ENCODE measurements at regions not wholly inside any gene's neighbourhood (a gene's known extent, or its start where the extent isn't known, plus 50 kb on each side); places are given as distances from the start of the nearest gene placed in this dataset.

DNA sequence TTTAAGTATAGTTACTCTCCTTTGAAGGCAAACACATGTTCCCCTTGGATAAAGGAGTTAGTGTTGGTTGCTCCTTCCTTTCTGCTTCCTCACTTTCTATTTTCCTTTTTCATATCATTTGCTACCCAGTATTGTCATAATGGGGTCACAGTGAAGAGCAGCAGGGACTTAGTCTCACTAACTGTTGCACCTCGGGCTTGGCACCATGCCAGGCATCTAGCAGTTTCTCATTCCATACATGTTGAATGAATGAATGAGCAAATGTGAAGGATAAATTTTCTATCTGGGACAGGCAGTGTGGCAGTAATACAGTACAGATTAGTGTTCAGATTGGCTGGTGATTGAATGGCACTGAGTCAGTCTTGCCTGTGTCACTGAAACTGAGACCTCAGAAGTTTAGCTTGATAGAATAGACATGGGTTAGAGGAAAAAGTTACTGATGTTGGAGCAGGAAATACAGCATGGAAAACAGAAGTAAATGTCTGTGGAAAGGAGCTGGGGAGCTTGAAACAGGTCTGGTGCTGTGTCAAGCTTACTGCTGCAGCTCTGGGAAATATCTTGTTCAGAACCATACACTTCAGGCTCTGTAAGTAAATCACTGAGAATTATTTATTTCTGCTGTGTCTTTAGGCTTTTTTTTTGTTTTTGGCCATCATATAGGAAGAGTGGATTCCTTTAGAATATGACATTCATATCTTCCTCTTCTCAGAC is 55.8 kb upstream of the PITX2 start:
- 14% methylated on average over 1 of the region's 1 CpG for WGBS
- no peaks in the 10 kb centered on the region for H3K9me3 ChIP-seq (ENCODE audit: control insufficient read depth in 4 of 4, low read length in 3 of 4)
- no peak for DNase-seq (ENCODE audit: low spot score)

DNA sequence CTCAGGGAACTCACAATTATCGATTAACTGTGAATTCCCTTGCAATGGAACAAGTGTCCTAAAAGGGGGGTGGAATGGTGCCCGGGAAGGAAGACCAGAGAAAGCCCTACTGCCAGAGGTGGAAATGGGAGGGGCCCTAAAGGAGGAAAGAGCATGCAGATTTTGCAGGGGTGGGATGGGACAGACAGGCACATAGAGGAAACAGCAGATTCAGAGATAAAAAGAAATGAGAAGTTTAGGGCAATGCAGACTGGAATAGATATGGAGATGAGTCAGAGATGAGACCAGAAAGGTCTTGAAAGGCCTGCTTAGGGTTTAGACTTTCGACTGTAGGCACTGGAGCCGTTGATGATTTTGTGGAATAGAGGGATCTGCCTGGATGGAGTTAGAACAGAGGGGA is 57.4 kb upstream of the PITX2 start:
- Histone ChIP-seq H3K9ac (ENCODE audit: low read depth in 1 of 2, low read length in 2 of 2) (no peak overlapping the region), H3K36me3 (ENCODE audit: control insufficient read depth in 4 of 4, insufficient read depth in 3 of 4, low read depth in 1 of 4, low read length in 3 of 4) (no peaks in the 10 kb centered on the region), H3K27ac (ENCODE audit: low read depth in 1 of 2, low read length in 2 of 2) (no peak overlapping the region), H3K4me1 (ENCODE audit: control insufficient read depth in 4 of 4, insufficient read depth in 4 of 4, low read length in 3 of 4) (no peaks in the 10 kb centered on the region), H3K9me3 (ENCODE audit: control insufficient read depth in 4 of 4, low read length in 3 of 4) (no peaks in the 10 kb centered on the region), H3K4me3 (ENCODE audit: low read depth in 1 of 3, low read length in 3 of 3) (no peak overlapping the region), H3K27me3 (ENCODE audit: control insufficient read depth in 4 of 4, insufficient read depth in 4 of 4, low read length in 3 of 4) (peaks cover 0 to 6% (median 0%) of the 10 kb centered on the region in 4 donors)
- DNase-seq (ENCODE audit: low spot score) = no peak
- 57% methylated on average over 4 of the region's 4 CpGs for WGBS
- TF ChIP-seq, protein P1, sequence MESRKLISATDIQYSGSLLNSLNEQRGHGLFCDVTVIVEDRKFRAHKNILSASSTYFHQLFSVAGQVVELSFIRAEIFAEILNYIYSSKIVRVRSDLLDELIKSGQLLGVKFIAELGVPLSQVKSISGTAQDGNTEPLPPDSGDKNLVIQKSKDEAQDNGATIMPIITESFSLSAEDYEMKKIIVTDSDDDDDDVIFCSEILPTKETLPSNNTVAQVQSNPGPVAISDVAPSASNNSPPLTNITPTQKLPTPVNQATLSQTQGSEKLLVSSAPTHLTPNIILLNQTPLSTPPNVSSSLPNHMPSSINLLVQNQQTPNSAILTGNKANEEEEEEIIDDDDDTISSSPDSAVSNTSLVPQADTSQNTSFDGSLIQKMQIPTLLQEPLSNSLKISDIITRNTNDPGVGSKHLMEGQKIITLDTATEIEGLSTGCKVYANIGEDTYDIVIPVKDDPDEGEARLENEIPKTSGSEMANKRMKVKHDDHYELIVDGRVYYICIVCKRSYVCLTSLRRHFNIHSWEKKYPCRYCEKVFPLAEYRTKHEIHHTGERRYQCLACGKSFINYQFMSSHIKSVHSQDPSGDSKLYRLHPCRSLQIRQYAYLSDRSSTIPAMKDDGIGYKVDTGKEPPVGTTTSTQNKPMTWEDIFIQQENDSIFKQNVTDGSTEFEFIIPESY (IDR thresholded peaks at IDR 0.05) = no peak
- TF ChIP-seq, protein P2, sequence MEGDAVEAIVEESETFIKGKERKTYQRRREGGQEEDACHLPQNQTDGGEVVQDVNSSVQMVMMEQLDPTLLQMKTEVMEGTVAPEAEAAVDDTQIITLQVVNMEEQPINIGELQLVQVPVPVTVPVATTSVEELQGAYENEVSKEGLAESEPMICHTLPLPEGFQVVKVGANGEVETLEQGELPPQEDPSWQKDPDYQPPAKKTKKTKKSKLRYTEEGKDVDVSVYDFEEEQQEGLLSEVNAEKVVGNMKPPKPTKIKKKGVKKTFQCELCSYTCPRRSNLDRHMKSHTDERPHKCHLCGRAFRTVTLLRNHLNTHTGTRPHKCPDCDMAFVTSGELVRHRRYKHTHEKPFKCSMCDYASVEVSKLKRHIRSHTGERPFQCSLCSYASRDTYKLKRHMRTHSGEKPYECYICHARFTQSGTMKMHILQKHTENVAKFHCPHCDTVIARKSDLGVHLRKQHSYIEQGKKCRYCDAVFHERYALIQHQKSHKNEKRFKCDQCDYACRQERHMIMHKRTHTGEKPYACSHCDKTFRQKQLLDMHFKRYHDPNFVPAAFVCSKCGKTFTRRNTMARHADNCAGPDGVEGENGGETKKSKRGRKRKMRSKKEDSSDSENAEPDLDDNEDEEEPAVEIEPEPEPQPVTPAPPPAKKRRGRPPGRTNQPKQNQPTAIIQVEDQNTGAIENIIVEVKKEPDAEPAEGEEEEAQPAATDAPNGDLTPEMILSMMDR (IDR thresholded peaks at IDR 0.05; ENCODE audit: low read depth, low read length, missing input control) = no peak
- TF ChIP-seq SP1 (IDR thresholded peaks at IDR 0.05) (no peak), NR2F2 (IDR thresholded peaks at IDR 0.05) (no peak), FOXA1 (IDR thresholded peaks at IDR 0.05) (no peak), YY1 (IDR thresholded peaks at IDR 0.05) (no peak), EGR1 (IDR thresholded peaks at IDR 0.05; ENCODE audit: low read depth in 2 of 2) (no peak), RAD21 (IDR thresholded peaks at IDR 0.05) (no peak), GABPA (IDR thresholded peaks at IDR 0.05 in 1 of 2, conservative IDR thresholded peaks at IDR 0.05 in 1 of 2) (no peak), TAF1 (conservative IDR thresholded peaks at IDR 0.05) (no peak), HNF4G (IDR thresholded peaks at IDR 0.05) (no peak), FOXA2 (IDR thresholded peaks at IDR 0.05) (no peak)
- TF ChIP-seq, protein P3, sequence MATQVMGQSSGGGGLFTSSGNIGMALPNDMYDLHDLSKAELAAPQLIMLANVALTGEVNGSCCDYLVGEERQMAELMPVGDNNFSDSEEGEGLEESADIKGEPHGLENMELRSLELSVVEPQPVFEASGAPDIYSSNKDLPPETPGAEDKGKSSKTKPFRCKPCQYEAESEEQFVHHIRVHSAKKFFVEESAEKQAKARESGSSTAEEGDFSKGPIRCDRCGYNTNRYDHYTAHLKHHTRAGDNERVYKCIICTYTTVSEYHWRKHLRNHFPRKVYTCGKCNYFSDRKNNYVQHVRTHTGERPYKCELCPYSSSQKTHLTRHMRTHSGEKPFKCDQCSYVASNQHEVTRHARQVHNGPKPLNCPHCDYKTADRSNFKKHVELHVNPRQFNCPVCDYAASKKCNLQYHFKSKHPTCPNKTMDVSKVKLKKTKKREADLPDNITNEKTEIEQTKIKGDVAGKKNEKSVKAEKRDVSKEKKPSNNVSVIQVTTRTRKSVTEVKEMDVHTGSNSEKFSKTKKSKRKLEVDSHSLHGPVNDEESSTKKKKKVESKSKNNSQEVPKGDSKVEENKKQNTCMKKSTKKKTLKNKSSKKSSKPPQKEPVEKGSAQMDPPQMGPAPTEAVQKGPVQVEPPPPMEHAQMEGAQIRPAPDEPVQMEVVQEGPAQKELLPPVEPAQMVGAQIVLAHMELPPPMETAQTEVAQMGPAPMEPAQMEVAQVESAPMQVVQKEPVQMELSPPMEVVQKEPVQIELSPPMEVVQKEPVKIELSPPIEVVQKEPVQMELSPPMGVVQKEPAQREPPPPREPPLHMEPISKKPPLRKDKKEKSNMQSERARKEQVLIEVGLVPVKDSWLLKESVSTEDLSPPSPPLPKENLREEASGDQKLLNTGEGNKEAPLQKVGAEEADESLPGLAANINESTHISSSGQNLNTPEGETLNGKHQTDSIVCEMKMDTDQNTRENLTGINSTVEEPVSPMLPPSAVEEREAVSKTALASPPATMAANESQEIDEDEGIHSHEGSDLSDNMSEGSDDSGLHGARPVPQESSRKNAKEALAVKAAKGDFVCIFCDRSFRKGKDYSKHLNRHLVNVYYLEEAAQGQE (IDR thresholded peaks at IDR 0.05) = no peak
- TF ChIP-seq, protein P4, sequence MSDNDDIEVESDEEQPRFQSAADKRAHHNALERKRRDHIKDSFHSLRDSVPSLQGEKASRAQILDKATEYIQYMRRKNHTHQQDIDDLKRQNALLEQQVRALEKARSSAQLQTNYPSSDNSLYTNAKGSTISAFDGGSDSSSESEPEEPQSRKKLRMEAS (IDR thresholded peaks at IDR 0.05) = no peak

More for the DNA sequence above, 55.8 kb upstream of the PITX2 start:
- TF ChIP-seq HNF4G (IDR thresholded peaks at IDR 0.05) = no peak
- TF ChIP-seq SP1 (IDR thresholded peaks at IDR 0.05) = no peak
- TF ChIP-seq GABPA (IDR thresholded peaks at IDR 0.05 in 1 of 2, conservative IDR thresholded peaks at IDR 0.05 in 1 of 2) = no peak
- TF ChIP-seq, protein P2 (IDR thresholded peaks at IDR 0.05; ENCODE audit: low read depth, low read length, missing input control) = no peak
- TF ChIP-seq RXRA (IDR thresholded peaks at IDR 0.05) = no peak
- TF ChIP-seq FOXA2 (IDR thresholded peaks at IDR 0.05) = no peak
- TF ChIP-seq, protein P4 (IDR thresholded peaks at IDR 0.05) = no peak
- no peak for TF ChIP-seq RAD21 (IDR thresholded peaks at IDR 0.05)
- TF ChIP-seq YY1 (IDR thresholded peaks at IDR 0.05) = no peak
- TF ChIP-seq, protein P1 (IDR thresholded peaks at IDR 0.05) = no peak
- Histone ChIP-seq H3K36me3 (ENCODE audit: control insufficient read depth in 4 of 4, insufficient read depth in 3 of 4, low read depth in 1 of 4, low read length in 3 of 4) (no peaks in the 10 kb centered on the region), H3K4me3 (ENCODE audit: low read depth in 1 of 3, low read length in 3 of 3) (no peak overlapping the region), H3K27me3 (ENCODE audit: control insufficient read depth in 4 of 4, insufficient read depth in 4 of 4, low read length in 3 of 4) (peaks cover 0 to 6% (median 0%) of the 10 kb centered on the region in 4 donors), H3K4me1 (ENCODE audit: control insufficient read depth in 4 of 4, insufficient read depth in 4 of 4, low read length in 3 of 4) (no peaks in the 10 kb centered on the region), H3K27ac (ENCODE audit: low read depth in 1 of 2, low read length in 2 of 2) (no peak overlapping the region), H3K9ac (ENCODE audit: low read depth in 1 of 2, low read length in 2 of 2) (no peak overlapping the region)

Data from liver (tissue), 8 donors.